ENCODE measurements at regions not wholly inside any gene's neighbourhood (a gene's known extent, or its start where the extent isn't known, plus 50 kb on each side); places are given as distances from the start of the nearest gene placed in this dataset.

- DNase-seq (ENCODE audit: low read depth in 2 of 2): no peak
Measured at GRCh38 chr1:2887941-2888855, 86.7 kb upstream of the TTC34 start.

GRCh38 chr1:2890221-2890850 lies 88.8 kb upstream of the TTC34 start:
- DNase-seq (ENCODE audit: low read depth in 2 of 2): no peak

GRCh38 chr1:2891923-2892448 lies 90.5 kb upstream of the TTC34 start:
- no peak for DNase-seq (ENCODE audit: low read depth in 2 of 2)

- DNase-seq (ENCODE audit: low read depth in 2 of 2): no peak
Measured at GRCh38 chr1:2893473-2894120, 92.1 kb upstream of the TTC34 start.

GRCh38 chr1:2894381-2895041 lies 93.0 kb upstream of the TTC34 start:
- DNase-seq (ENCODE audit: low read depth in 2 of 2): peak in 1 of 2 experiments; percentile 3

GRCh38 chr1:2896824-2897223 lies 95.3 kb upstream of the TTC34 start:
- no peak for DNase-seq (ENCODE audit: low read depth in 2 of 2)

GRCh38 chr1:2903226-2903625 lies 101.7 kb upstream of the TTC34 start:
- no peak for DNase-seq (ENCODE audit: low read depth in 2 of 2)

- DNase-seq (ENCODE audit: low read depth in 2 of 2): no peak
Measured at GRCh38 chr1:2904191-2904590, 102.7 kb upstream of the TTC34 start.

- DNase-seq (ENCODE audit: low read depth in 2 of 2): no peak
Measured at GRCh38 chr1:2905356-2905755, 103.9 kb upstream of the TTC34 start.

- no peak for DNase-seq (ENCODE audit: low read depth in 2 of 2)
Measured at GRCh38 chr1:2906085-2906484, 104.6 kb upstream of the TTC34 start.

GRCh38 chr1:2906620-2907019 lies 105.1 kb upstream of the TTC34 start:
- DNase-seq (ENCODE audit: low read depth in 2 of 2): no peak

- DNase-seq (ENCODE audit: low read depth in 2 of 2): no peak
Measured at GRCh38 chr1:2907051-2907450, 105.6 kb upstream of the TTC34 start.

- DNase-seq (ENCODE audit: low read depth in 2 of 2): no peak
Measured at GRCh38 chr1:2908081-2908480, 106.6 kb upstream of the TTC34 start.

GRCh38 chr1:2908561-2908960 lies 107.1 kb upstream of the TTC34 start:
- no peak for DNase-seq (ENCODE audit: low read depth in 2 of 2)

- no peak for DNase-seq (ENCODE audit: low read depth in 2 of 2)
Measured at GRCh38 chr1:2909797-2910196, 108.3 kb upstream of the TTC34 start.

GRCh38 chr1:2910211-2910610 lies 108.7 kb upstream of the TTC34 start:
- no peak for DNase-seq (ENCODE audit: low read depth in 2 of 2)

- no peak for DNase-seq (ENCODE audit: low read depth in 2 of 2)
Measured at GRCh38 chr1:2911421-2912178, 109.7 kb upstream of the ACTRT2 start.

- DNase-seq (ENCODE audit: low read depth in 2 of 2): no peak
Measured at GRCh38 chr1:2912424-2913061, 108.7 kb upstream of the ACTRT2 start.

- DNase-seq (ENCODE audit: low read depth in 2 of 2): no peak
Measured at GRCh38 chr1:2913091-2913490, 108.2 kb upstream of the ACTRT2 start.

GRCh38 chr1:2914702-2915101 lies 106.6 kb upstream of the ACTRT2 start:
- no peak for DNase-seq (ENCODE audit: low read depth in 2 of 2)

GRCh38 chr1:2916153-2916552 lies 105.1 kb upstream of the ACTRT2 start:
- no peak for DNase-seq (ENCODE audit: low read depth in 2 of 2)

All from stimulated activated CD4-positive, alpha-beta T cell treated with anti-CD3 and anti-CD28 coated beads, Interleukin-12 subunit alpha, Interleukin-12 subunit beta, amount 100 ng/mL, for 24 hours (primary cell).